Neural progenitor cell (in vitro differentiated cells): ENCODE measurements at regions not wholly inside any gene's neighbourhood (a gene's known extent, or its start where the extent isn't known, plus 50 kb on each side); places are given as distances from the start of the nearest gene placed in this dataset.

ENCODE experiments used
- EZH2 ChIP-seq: fragments of 200-600 bp; sonication (generic); IDR thresholded peaks from 2 replicates; pipeline ENCODE4 v1.6.1; 2017; ENCODE audit warnings: antibody characterized with exemption, mild to moderate bottlenecking, moderate library complexity
- EZH2phosphoT487 ChIP-seq: fragments of 200-600 bp; sonication (generic); IDR thresholded peaks from 2 replicates; pipeline ENCODE4 v1.6.1; 2017; ENCODE audit warnings: antibody characterized with exemption
- TF ChIP-seq, protein P1 (sequence below): fragments of 200-600 bp; sonication (generic); IDR thresholded peaks from 2 replicates; pipeline ENCODE4 v1.5.1; 2017; ENCODE audit warnings: antibody characterized with exemption, mild to moderate bottlenecking

DNA sequence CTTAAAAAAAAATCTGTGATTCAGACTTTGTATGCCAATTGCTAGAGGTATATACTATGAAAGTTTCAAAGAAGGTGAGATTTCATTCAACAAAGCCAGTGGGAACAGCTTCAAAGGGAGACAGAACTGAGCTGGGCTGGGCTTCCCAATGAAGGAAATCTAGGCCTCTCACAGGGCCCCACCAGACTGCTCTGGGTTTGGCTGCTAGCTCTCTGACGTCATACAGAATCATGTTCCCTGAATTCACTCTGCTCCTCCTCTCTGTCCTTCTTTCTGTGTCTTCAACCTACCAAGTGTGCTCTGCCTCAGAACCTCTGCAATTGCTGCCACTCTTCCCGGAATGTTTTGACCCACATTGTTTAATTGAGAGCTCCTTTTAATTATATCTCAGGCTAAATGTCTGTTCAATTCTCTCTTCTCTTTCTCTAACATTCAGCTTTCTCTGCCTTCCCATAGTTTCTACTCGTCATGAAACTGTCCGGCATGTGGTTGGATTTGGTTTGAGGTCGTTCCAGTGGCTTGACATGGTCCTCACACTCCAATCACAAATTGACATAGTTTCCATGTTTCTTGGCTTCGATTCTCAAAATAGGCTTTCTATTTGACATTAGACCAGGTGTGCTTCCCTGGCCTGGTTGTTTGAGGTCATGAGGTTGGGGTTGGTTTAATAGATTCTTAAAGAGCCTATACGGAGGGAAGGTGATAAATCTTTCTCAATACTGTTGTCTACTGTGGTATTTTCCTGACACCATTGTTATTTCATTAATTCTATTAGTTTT is 282.1 kb upstream of the EMCN start:
- TF ChIP-seq, protein P1, sequence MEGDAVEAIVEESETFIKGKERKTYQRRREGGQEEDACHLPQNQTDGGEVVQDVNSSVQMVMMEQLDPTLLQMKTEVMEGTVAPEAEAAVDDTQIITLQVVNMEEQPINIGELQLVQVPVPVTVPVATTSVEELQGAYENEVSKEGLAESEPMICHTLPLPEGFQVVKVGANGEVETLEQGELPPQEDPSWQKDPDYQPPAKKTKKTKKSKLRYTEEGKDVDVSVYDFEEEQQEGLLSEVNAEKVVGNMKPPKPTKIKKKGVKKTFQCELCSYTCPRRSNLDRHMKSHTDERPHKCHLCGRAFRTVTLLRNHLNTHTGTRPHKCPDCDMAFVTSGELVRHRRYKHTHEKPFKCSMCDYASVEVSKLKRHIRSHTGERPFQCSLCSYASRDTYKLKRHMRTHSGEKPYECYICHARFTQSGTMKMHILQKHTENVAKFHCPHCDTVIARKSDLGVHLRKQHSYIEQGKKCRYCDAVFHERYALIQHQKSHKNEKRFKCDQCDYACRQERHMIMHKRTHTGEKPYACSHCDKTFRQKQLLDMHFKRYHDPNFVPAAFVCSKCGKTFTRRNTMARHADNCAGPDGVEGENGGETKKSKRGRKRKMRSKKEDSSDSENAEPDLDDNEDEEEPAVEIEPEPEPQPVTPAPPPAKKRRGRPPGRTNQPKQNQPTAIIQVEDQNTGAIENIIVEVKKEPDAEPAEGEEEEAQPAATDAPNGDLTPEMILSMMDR = no peak
- TF ChIP-seq EZH2phosphoT487 (no peak), EZH2 (no peak)
